A673 (cell line): ENCODE measurements at regions not wholly inside any gene's neighbourhood (a gene's known extent, or its start where the extent isn't known, plus 50 kb on each side); places are given as distances from the start of the nearest gene placed in this dataset.

Experiments
- BruUV-seq: library from RNA; stranded (reverse); fragments of 400-500 nt; replicated peaks from 2 replicates; lab custom pipeline; 2021; lab: Mats Ljungman, UMichigan
- CTCF ChIA-PET: fragments of 300-600 bp; sonication (Branson Sonifier 250); formaldehyde crosslinking; loops from one replicate; lab custom pipeline; 2022; ENCODE audit warnings: antibody characterized with exemption; lab: Charles Lee
- POLR2A ChIA-PET: fragments of 300-600 bp; sonication (Branson Sonifier 250); formaldehyde crosslinking; loops from one replicate; lab custom pipeline; 2022; ENCODE audit warnings: antibody characterized with exemption; ENCODE audit not compliant: low non-redundant PET; lab: Charles Lee
- DNase-seq: peaks from one replicate; pipeline ENCODE4 v3.0.0-alpha.2; 2015; ENCODE audit warnings: low spot score
- H3K27ac ChIP-seq: fragments of 200-600 bp; sonication (generic); 2 replicates; pipeline ENCODE4 v1.5.1; 2016; ENCODE audit warnings: mixed run types, low read depth, mild to moderate bottlenecking, mixed read lengths, antibody characterized with exemption, low read length; ENCODE audit not compliant: poor library complexity, severe bottlenecking
- H3K27me3 ChIP-seq: fragments of 200-600 bp; sonication (generic); replicated peaks from 2 replicates; pipeline ENCODE4 v1.6.1; 2017; ENCODE audit warnings: mixed run types, low read depth, mild to moderate bottlenecking, mixed read lengths, antibody characterized with exemption, low read length; ENCODE audit not compliant: insufficient read depth, poor library complexity
- H3K36me3 ChIP-seq: fragments of 200-600 bp; sonication (generic); 2 replicates; pipeline ENCODE4 v1.6.1; 2016; ENCODE audit warnings: mixed run types, mild to moderate bottlenecking, mixed read lengths, antibody characterized with exemption, low read length; ENCODE audit not compliant: insufficient read depth, poor library complexity, severe bottlenecking
- H3K4me1 ChIP-seq: fragments of 200-600 bp; sonication (generic); 2 replicates; pipeline ENCODE4 v1.6.1; 2017; ENCODE audit warnings: mixed run types, mild to moderate bottlenecking, mixed read lengths, antibody characterized with exemption, low read length; ENCODE audit not compliant: insufficient read depth, poor library complexity, severe bottlenecking
- H3K4me3 ChIP-seq: fragments of 200-600 bp; sonication (generic); 2 replicates; pipeline ENCODE4 v1.5.1; 2016; ENCODE audit warnings: low read depth, mixed run types, mild to moderate bottlenecking, mixed read lengths, low read length; ENCODE audit not compliant: poor library complexity, severe bottlenecking
- H3K9me3 ChIP-seq: fragments of 200-600 bp; sonication (generic); 2 replicates; pipeline ENCODE4 v1.6.1; 2016; ENCODE audit warnings: mixed run types, low read depth, mild to moderate bottlenecking, mixed read lengths, antibody characterized with exemption, low read length; ENCODE audit not compliant: poor library complexity, severe bottlenecking
- CTCF ChIP-seq: fragments of 300-800, 200-600 bp; sonication (generic); conservative IDR thresholded peaks from 2 replicates; pipeline ENCODE4 v1.5.1; 2017; ENCODE audit warnings: low read depth, mild to moderate bottlenecking, antibody characterized with exemption, low read length, moderate library complexity, mixed read lengths
- EZH2 ChIP-seq: fragments of 200-600 bp; sonication (generic); IDR thresholded peaks from 2 replicates; pipeline ENCODE4 v1.6.1; 2017; ENCODE audit warnings: borderline replicate concordance, low read depth, mild to moderate bottlenecking, mixed read lengths, antibody characterized with exemption, low read length; ENCODE audit not compliant: poor library complexity, severe bottlenecking
- intact Hi-C: fragments of 100-400 bp; cut with micrococcal nuclease; formaldehyde crosslinking; loops from one replicate; pipeline ENCODE4 v1.10.0; 2022; ENCODE audit not compliant: unreplicated experiment

DNA sequence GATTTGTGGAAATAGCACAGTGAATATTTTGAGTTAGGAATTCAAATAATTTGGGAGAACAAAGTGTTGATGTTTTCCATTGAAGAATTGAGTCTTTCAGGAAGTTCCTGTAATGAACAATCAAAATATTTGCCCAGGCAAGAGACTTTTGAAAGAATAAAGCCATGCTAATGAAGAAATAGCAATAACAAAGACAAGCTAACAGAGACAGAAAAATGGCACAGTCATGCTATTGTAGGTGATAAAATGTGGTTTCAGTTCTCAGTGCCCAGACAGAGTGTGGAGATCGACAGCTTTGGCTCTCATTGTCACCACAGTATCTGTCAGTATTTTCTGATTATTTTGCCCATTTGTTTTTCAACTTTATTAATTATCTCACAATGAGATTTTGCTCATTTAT, 490.8 kb upstream of the PIK3C3 start:
- Histone ChIP-seq H3K27me3 (no peaks in the 10 kb centered on the region), H3K36me3 (no peaks in the 10 kb centered on the region), H3K27ac (no peak overlapping the region), H3K9me3 (no peaks in the 10 kb centered on the region), H3K4me1 (no peaks in the 10 kb centered on the region), H3K4me3 (no peak overlapping the region)
- ChIA-PET CTCF (no interaction called here), POLR2A (no interaction called here)
- DNase-seq, result no peak
- intact Hi-C loops, result no loop called here
- BruUV-seq, result no TSS peak
- TF ChIP-seq EZH2 (no peak), CTCF (no peak)

GRCh38 chr18:41462946-41463345, 492.1 kb upstream of the PIK3C3 start:
- no peaks in the 10 kb centered on the region for H3K36me3 ChIP-seq
- no peaks in the 10 kb centered on the region for H3K4me1 ChIP-seq
- no TSS peak for BruUV-seq
- TF ChIP-seq CTCF, result no peak
- no peak for TF ChIP-seq EZH2
- H3K27ac ChIP-seq, result no peak overlapping the region
- intact Hi-C loops, result no loop called here
- H3K27me3 ChIP-seq, result no peaks in the 10 kb centered on the region
- CTCF ChIA-PET, result no interaction called here
- POLR2A ChIA-PET, result no interaction called here
- no peak for DNase-seq
- no peak overlapping the region for H3K4me3 ChIP-seq
- H3K9me3 ChIP-seq, result no peaks in the 10 kb centered on the region

DNA sequence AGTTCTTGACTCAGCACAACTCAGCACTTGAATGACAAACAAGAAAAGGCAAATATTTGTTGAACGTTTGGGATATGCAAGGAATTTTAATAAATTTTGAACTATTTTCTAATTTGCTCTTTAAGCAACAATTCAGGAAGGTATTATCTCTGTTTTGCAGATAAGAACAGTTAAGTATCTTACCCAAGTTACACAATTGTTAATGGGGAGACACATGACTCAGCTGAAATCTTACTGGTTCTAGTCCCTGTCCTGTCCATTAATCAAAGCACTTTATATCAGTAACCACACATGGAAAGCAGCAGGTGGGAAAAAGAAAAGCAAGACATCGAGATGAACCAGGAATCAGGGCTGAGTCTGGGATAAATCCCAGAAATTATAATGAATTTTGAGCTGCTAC, 493.9 kb upstream of the PIK3C3 start:
- Histone ChIP-seq H3K4me3 (no peak overlapping the region), H3K27me3 (no peaks in the 10 kb centered on the region), H3K27ac (no peak overlapping the region), H3K9me3 (no peaks in the 10 kb centered on the region), H3K36me3 (no peaks in the 10 kb centered on the region), H3K4me1 (no peaks in the 10 kb centered on the region)
- ChIA-PET POLR2A (no interaction called here), CTCF (no interaction called here)
- no peak for DNase-seq
- no peak for TF ChIP-seq CTCF
- TF ChIP-seq EZH2, result no peak
- BruUV-seq, result no TSS peak
- intact Hi-C loops, result no loop called here
